Immature natural killer cell (primary cell): ENCODE measurements at regions not wholly inside any gene's neighbourhood (a gene's known extent, or its start where the extent isn't known, plus 50 kb on each side); places are given as distances from the start of the nearest gene placed in this dataset.

Experiments
- DNase-seq, 3 donors: peaks; one replicate each; pipeline ENCODE4 v3.0.0; 2022; ENCODE audit warnings: mixed read lengths in 1 of 3
- H3K27ac Mint-ChIP-seq, 6 donors: one replicate each; pipeline ENCODE4 v1.8.0; 2020; ENCODE audit warnings: mixed read lengths in 6 of 6, mild to moderate bottlenecking in 5 of 6, inconsistent platforms in 4 of 6, moderate library complexity in 3 of 6
- H3K27me3 Mint-ChIP-seq, 3 donors: one replicate each; pipeline ENCODE4 v1.8.0; 2020 to 2021; ENCODE audit warnings: low read depth in 3 of 3, mild to moderate bottlenecking in 3 of 3, mixed read lengths in 3 of 3, moderate library complexity in 3 of 3, inconsistent platforms in 1 of 3
- H3K36me3 Mint-ChIP-seq, 3 donors: one replicate each; pipeline ENCODE4 v1.8.0; 2020; ENCODE audit warnings: mixed read lengths in 3 of 3, inconsistent platforms in 2 of 3, mild to moderate bottlenecking in 2 of 3
- H3K4me1 Mint-ChIP-seq, 2 donors: one replicate each; pipeline ENCODE4 v1.8.0; 2020; ENCODE audit warnings: inconsistent platforms in 2 of 2, mild to moderate bottlenecking in 2 of 2, mixed read lengths in 2 of 2, moderate library complexity in 1 of 2
- H3K4me3 Mint-ChIP-seq, 5 donors: one replicate each; pipeline ENCODE4 v1.8.0; 2020; ENCODE audit warnings: mild to moderate bottlenecking in 5 of 5, mixed read lengths in 5 of 5, inconsistent platforms in 3 of 5, moderate library complexity in 3 of 5
- H3K9me3 Mint-ChIP-seq, 6 donors: one replicate each; pipeline ENCODE4 v1.8.0; 2020; ENCODE audit warnings: mild to moderate bottlenecking in 6 of 6, mixed read lengths in 6 of 6, inconsistent platforms in 4 of 6, moderate library complexity in 3 of 6

DNA sequence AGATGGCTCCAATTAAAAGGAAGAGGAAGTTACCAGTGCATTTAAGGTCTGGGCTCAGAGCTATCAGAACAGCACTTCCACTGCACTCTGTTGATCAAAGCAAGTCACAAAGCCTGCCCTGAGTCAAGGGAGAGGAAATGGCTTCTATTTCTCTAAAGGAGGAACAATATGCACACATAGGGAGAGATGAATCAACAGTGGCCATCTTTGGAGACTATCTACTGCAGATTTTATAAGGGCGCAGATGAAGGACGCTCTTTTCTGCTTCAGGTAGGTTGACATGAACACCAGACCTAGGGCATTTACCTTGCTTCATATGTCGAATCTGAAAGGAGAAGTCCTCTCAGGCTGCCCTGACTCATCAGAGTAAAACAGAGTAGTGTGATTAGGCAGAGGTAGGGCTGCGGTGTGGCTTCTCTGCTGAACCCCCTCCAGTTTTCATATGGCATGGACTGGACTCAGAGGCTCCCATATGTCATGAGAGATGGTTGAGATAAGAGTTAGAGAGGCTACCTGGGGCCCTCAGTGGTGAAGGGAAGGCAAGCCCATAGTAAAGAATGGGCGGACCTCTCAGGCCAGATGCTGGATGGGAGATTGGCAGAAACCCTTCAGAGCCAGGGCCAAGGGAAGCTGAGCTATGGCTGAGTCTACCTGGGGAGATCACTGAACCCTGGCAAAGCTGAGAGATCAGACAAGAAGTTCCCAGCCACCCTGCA is 84.4 kb downstream of the ARF6 start:
- Mint-ChIP-seq H3K4me3 (no peak overlapping the region), H3K4me1 (peaks cover 15 to 27% of the 10 kb centered on the region in 2 donors)

DNA sequence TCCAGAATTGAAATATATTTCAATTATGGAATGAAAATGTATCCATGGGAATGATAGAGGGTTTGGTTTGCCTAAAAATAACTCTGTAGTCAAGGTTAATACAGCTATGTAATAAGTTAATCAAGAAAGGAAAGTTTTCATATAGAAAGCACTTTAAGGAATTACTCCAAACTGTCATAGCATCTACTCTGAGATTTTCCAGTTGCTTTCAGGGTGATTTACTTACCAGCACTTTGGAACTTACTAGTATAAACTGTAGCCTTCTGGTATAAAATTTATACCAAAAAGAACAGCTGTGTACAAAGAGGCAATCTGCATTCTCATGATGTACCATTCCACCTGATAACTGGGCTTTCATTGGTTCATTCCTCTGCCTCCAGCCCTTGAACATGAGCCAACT is 87.1 kb downstream of the ARF6 start:
- H3K36me3 Mint-ChIP-seq: peaks cover 0 to 11% (median 0%) of the 10 kb centered on the region in 3 donors
- no peak overlapping the region for H3K27ac Mint-ChIP-seq
- H3K4me3 Mint-ChIP-seq: no peak overlapping the region
- H3K27me3 Mint-ChIP-seq: peaks cover 0 to 6% (median 3%) of the 10 kb centered on the region in 3 donors
- no peaks in the 10 kb centered on the region for H3K9me3 Mint-ChIP-seq
- H3K4me1 Mint-ChIP-seq: peaks cover 2 to 19% of the 10 kb centered on the region in 2 donors
- DNase-seq: no peak

More for the DNA sequence above, 84.4 kb downstream of the ARF6 start:
- H3K27me3 Mint-ChIP-seq: peaks cover 0 to 6% (median 0%) of the 10 kb centered on the region in 3 donors
- peaks cover 0 to 7% (median 0%) of the 10 kb centered on the region in 3 donors for H3K36me3 Mint-ChIP-seq
- H3K27ac Mint-ChIP-seq: peak overlapping the region in 3 of 6 donors; percentile 26 to 57 (median 42)
- no peaks in the 10 kb centered on the region for H3K9me3 Mint-ChIP-seq
- DNase-seq: no peak

- no peaks in the 10 kb centered on the region for H3K9me3 Mint-ChIP-seq
- H3K4me1 Mint-ChIP-seq: peaks cover 2 to 14% of the 10 kb centered on the region in 2 donors
- peak overlapping the region in 2 of 6 donors; percentile 35 to 65 for H3K27ac Mint-ChIP-seq
- H3K4me3 Mint-ChIP-seq: peak overlapping the region in 1 of 5 donors; percentile 44
- no peak for DNase-seq
- peaks cover 0 to 6% (median 5%) of the 10 kb centered on the region in 3 donors for H3K27me3 Mint-ChIP-seq
- H3K36me3 Mint-ChIP-seq: peaks cover 0 to 8% (median 0%) of the 10 kb centered on the region in 3 donors
Measured at GRCh38 chr14:49982082-49982481, 89.2 kb downstream of the ARF6 start.

DNA sequence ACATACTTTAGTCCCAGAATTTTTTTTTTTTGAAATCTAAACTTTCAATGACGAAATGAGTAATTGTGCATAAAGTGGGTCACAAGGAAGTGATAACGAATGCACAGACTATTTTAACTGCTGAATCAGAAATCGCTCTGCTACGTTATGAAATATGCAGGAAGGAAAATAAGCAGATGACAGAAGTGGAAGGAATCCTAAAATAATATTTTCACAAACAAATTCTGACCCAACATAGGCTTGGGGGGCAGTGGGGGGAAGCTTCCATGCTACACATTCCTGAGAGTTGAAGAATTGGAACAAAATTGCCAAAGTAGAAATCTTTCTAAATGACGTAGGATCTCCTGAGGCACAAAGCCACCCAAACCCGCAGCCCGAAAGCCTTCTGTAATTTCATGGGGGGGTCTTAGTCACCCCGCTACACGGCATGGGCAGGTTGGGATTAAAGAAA is 89.6 kb downstream of the ARF6 start:
- no peak for DNase-seq
- Mint-ChIP-seq H3K4me3 (peak overlapping the region in 1 of 5 donors; percentile 10), H3K4me1 (peaks cover 0 to 10% of the 10 kb centered on the region in 2 donors), H3K27me3 (peaks cover 0 to 6% (median 5%) of the 10 kb centered on the region in 3 donors), H3K27ac (peak overlapping the region in 1 of 6 donors; percentile 65), H3K36me3 (peaks cover 0 to 8% (median 0%) of the 10 kb centered on the region in 3 donors), H3K9me3 (no peaks in the 10 kb centered on the region)

DNA sequence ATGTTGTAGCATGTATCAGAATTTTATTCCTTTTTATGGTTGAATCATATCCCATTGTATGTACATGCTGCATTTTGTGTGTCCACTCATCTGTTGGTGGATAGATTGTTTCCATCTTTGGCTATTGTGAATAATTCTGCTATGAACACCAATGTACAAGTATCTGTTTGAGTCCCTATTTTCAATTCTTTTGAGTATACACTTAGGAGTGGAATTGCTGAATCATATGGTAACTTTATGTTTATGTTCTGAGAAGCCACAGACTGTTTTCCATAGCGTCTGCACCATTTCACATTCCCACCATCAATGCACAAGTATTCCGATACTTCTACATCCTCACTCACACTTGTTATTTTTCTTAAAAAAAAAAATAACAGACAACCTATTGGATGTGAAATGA is 91.5 kb downstream of the ARF6 start:
- DNase-seq: no peak
- Mint-ChIP-seq H3K9me3 (no peaks in the 10 kb centered on the region), H3K27ac (no peak overlapping the region), H3K4me1 (peaks cover 0 to 9% of the 10 kb centered on the region in 2 donors), H3K4me3 (no peak overlapping the region), H3K27me3 (peaks cover 0 to 7% (median 4%) of the 10 kb centered on the region in 3 donors), H3K36me3 (peaks cover 0 to 8% (median 0%) of the 10 kb centered on the region in 3 donors)

DNA sequence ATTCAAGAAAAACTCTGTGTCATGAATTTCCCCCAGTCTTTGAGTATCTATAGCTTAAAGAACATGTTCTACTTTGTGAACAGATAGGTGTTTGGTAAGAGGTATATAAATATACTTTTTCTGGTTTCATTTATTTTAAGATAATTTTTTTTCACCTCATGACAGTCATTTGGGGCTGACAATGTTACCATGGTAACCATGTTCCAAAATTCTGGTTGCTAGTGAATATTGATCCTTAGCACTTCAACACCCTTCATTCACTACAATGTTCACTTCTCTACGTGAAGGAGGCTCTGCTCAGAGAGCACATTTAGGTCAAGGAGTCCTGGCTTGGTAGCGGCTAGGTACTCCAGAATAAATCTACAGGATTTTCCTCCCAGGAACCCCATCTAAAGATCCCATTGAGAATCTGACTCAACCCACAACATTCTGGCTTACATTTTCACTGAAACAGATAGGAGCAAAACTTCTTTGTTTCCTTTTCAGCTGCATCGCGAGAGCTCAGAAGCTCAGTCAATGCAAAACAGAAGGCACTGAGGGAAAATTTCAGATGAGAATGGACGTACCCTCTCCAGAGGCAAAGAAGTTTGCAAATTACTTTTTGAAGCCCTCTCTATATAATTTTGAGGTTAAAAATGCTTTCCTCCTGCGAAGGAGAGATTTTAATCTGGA is 93.6 kb downstream of the ARF6 start:
- Mint-ChIP-seq H3K4me1 (peaks cover 0 to 9% of the 10 kb centered on the region in 2 donors), H3K27ac (peak overlapping the region in 1 of 6 donors; percentile 35), H3K36me3 (peaks cover 0 to 8% (median 0%) of the 10 kb centered on the region in 3 donors), H3K27me3 (peaks cover 0 to 7% (median 4%) of the 10 kb centered on the region in 3 donors), H3K9me3 (no peaks in the 10 kb centered on the region), H3K4me3 (no peak overlapping the region)
- DNase-seq: no peak

DNA sequence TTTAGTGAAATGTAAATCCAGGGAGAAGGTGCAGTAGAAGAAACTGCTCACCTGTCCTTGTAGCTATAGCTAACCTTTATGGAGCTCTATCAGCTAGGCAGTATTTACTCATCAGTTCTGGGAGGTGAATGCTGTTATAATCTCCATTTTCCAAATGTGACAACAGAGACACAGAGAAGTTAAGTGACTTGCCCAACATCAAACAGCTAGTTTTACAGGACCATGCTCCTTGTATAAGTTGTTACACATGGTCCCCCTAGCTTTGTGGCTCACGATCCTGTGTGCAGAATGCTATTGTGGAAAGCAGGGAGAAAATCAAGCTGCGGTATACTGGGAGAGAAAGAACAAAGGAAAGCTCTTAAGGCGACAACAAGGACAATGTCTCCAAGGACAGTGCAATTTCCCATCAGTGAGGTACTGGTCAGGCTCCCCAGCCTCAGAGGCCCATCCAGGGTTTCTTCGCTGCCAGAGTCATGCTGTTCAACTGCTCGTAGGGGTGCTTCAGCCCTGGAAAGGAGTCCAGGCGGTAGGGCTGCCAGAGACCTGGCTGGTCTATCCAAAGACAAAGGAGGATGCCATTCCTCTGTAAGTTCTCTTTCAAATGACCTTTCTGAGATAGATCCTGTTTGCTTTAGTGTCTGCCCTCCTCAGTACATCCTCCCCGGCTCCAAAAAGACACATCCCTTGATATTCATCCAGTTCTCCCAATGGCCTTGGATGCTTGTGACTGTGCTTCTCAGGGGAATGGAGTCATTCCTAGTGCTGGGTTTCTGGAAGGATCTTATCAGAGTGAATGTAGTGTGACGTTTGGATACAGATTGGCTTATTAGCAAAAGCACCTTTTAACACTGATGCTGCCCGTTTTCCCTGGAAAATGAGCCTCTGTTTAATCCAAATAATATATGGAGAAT is 95.5 kb downstream of the ARF6 start:
- Mint-ChIP-seq H3K9me3 (no peaks in the 10 kb centered on the region), H3K36me3 (no peaks in the 10 kb centered on the region), H3K4me3 (no peak overlapping the region), H3K27me3 (peaks cover 0 to 6% (median 0%) of the 10 kb centered on the region in 3 donors), H3K4me1 (peaks cover 4 to 14% of the 10 kb centered on the region in 2 donors), H3K27ac (peak overlapping the region in 2 of 6 donors; percentile 31 to 50)
- DNase-seq: no peak

GRCh38 chr14:49989966-49990365 is 97.1 kb downstream of the ARF6 start:
- DNase-seq: no peak
- H3K27ac Mint-ChIP-seq: peak overlapping the region in 4 of 6 donors; percentile 26 to 62 (median 57)
- peaks cover 7 to 19% of the 10 kb centered on the region in 2 donors for H3K4me1 Mint-ChIP-seq
- no peak overlapping the region for H3K4me3 Mint-ChIP-seq
- no peaks in the 10 kb centered on the region for H3K9me3 Mint-ChIP-seq
- no peaks in the 10 kb centered on the region for H3K36me3 Mint-ChIP-seq
- H3K27me3 Mint-ChIP-seq: peaks cover 0 to 6% (median 0%) of the 10 kb centered on the region in 3 donors

- DNase-seq: no peak
- Mint-ChIP-seq H3K4me1 (peaks cover 10 to 19% of the 10 kb centered on the region in 2 donors), H3K27me3 (peaks cover 0 to 5% (median 0%) of the 10 kb centered on the region in 3 donors), H3K36me3 (no peaks in the 10 kb centered on the region), H3K4me3 (no peak overlapping the region), H3K27ac (peak overlapping the region in 1 of 6 donors; percentile 56), H3K9me3 (no peaks in the 10 kb centered on the region)
Measured at GRCh38 chr14:49991491-49991890, 98.6 kb downstream of the ARF6 start.

GRCh38 chr14:49992036-49992435 is 99.2 kb downstream of the ARF6 start:
- Mint-ChIP-seq H3K4me1 (peaks cover 10 to 19% of the 10 kb centered on the region in 2 donors), H3K4me3 (no peak overlapping the region), H3K27ac (peak overlapping the region in 2 of 6 donors; percentile 47 to 85), H3K36me3 (no peaks in the 10 kb centered on the region), H3K27me3 (peaks cover 0 to 4% (median 0%) of the 10 kb centered on the region in 3 donors), H3K9me3 (no peaks in the 10 kb centered on the region)
- DNase-seq: no peak

GRCh38 chr14:49992448-49992847 is 99.6 kb downstream of the ARF6 start:
- no peaks in the 10 kb centered on the region for H3K36me3 Mint-ChIP-seq
- no peak overlapping the region for H3K4me3 Mint-ChIP-seq
- no peak for DNase-seq
- peak overlapping the region in 4 of 6 donors; percentile 30 to 85 (median 63) for H3K27ac Mint-ChIP-seq
- H3K9me3 Mint-ChIP-seq: no peaks in the 10 kb centered on the region
- peaks cover 0 to 4% (median 0%) of the 10 kb centered on the region in 3 donors for H3K27me3 Mint-ChIP-seq
- H3K4me1 Mint-ChIP-seq: peaks cover 12 to 22% of the 10 kb centered on the region in 2 donors

DNA sequence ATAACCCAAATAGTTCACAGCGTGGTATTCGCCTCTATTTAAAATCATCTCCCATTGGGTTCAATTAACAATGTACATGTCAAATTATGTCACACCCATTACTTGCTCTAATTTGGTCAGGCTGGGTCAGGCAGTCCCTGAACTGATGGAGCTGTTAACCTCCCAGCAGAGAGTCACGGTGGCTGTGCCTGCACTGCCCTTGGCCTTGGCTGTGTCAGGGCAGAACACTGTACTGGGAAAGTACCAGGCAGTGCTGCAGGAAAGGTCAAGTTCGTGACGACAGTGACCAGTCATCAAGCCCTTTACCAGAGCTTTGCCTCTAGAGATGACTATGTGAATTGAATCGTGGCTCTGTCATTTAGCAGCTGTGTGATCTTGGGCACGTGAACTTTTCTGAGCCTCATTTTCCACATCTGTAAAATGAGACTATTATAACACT is 100.0 kb downstream of the ARF6 start:
- Mint-ChIP-seq H3K4me3 (no peak overlapping the region), H3K9me3 (no peaks in the 10 kb centered on the region), H3K4me1 (peaks cover 17 to 27% of the 10 kb centered on the region in 2 donors), H3K36me3 (no peaks in the 10 kb centered on the region), H3K27me3 (peaks cover 0 to 4% (median 0%) of the 10 kb centered on the region in 3 donors), H3K27ac (peak overlapping the region in 4 of 6 donors; percentile 30 to 85 (median 74))
- peak in 1 of 3 donors; percentile 25 for DNase-seq

DNA sequence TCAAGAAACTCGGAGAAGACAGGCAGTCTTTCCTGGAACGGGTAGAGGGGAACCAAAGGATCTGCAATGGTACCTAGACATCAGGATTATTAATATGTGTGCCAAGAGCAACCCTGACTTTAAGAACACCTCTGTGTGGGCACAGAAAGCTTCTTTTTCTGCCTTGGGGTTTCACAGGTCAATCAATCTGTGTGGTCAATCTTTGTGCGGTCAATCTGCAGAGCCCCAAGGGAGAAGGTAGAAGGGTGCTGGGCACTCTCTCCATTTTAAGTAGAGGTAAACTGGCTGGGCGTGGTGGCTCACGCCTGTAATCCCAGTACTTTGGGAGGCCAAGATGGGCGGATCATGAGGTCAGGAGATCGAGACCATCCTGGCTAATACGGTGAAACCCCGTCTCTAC is 100.7 kb downstream of the ARF6 start:
- no peaks in the 10 kb centered on the region for H3K36me3 Mint-ChIP-seq
- H3K27me3 Mint-ChIP-seq: peaks cover 0 to 2% (median 0%) of the 10 kb centered on the region in 3 donors
- H3K9me3 Mint-ChIP-seq: no peaks in the 10 kb centered on the region
- no peak overlapping the region for H3K4me3 Mint-ChIP-seq
- peak; percentile 22 to 31 (median 30) for DNase-seq
- peak overlapping the region in 4 of 6 donors; percentile 26 to 61 (median 42) for H3K27ac Mint-ChIP-seq
- H3K4me1 Mint-ChIP-seq: peaks cover 23 to 34% of the 10 kb centered on the region in 2 donors
